IPS-NIHi7 (cell line): ENCODE measurements at regions not wholly inside any gene's neighbourhood (a gene's known extent, or its start where the extent isn't known, plus 50 kb on each side); places are given as distances from the start of the nearest gene placed in this dataset.
A peak's percentile ranks its signal among the peaks of the same experiment; 100 is the strongest.

Experiments used
- DNase-seq: peaks from one replicate; pipeline ENCODE4 v3.0.0; 2012; ENCODE audit warnings: mixed read lengths; ENCODE audit errors: extremely low spot score

GRCh38 chr6:14031516-14031915 lies 86.1 kb upstream of the CD83 start:
- DNase-seq, result no peak

GRCh38 chr6:14035071-14035847 lies 82.3 kb upstream of the CD83 start:
- DNase-seq, result peak; percentile 70

DNA sequence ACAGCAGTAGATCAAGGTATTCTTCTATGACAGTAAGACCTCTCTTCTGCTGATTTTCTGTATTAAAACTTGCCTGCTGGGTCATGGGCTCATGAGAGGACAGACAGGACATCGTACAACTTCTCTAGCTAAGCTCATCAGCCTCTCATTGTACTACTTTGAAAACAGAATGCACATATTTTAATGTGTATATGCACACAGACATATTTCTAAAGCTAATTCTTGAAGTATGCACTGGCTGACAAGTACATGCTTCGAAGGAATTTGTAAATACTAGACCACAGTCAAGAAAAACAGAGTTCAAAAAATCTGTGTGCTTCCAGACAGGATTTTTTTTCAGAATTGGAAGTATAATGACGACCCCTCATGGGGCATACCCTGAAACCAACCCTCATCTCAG lies 81.7 kb upstream of the CD83 start:
- DNase-seq, result no peak

GRCh38 chr6:14036911-14037310 lies 80.7 kb upstream of the CD83 start:
- DNase-seq, result no peak

DNA sequence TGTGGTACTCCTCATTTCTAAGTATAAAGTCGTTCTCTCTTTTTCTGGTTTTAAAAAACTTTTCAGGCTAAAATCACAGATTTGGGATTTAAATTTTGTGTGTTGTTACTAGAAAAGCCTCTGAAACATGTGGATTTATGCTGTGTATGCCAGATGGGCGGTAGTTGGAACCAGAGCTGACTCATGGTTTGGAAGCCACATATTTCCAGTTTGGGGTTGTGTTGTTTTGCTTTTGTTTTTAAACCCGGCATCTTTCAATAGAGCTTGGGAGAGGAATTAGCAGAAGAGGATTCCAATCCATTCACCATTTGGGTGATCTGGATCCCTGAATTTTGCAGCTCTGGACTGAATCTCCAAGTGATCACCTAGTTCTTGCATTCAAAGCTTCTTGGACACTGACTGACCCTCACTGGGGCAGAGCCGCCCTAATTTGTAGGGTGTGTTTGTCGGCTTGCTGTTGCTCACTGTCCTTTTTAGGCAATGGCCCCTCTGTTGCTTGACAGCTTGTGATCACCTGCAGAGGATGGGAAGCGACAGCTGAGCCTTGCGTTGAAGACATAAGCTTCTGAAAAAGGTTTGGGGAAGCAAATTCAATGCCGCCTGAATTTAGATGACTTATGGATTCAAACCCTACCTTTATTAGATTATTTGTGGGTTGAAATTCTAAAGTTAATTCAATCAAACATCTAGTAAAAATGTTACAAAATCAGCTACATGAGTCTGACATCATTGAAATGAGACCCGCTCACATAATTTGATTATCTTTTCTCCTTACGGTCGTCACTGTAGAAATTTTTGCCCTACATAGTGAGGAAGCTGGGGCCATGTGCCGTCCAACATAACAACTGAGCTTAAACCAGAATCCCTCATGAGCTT lies 79.9 kb upstream of the CD83 start:
- DNase-seq, result no peak

DNA sequence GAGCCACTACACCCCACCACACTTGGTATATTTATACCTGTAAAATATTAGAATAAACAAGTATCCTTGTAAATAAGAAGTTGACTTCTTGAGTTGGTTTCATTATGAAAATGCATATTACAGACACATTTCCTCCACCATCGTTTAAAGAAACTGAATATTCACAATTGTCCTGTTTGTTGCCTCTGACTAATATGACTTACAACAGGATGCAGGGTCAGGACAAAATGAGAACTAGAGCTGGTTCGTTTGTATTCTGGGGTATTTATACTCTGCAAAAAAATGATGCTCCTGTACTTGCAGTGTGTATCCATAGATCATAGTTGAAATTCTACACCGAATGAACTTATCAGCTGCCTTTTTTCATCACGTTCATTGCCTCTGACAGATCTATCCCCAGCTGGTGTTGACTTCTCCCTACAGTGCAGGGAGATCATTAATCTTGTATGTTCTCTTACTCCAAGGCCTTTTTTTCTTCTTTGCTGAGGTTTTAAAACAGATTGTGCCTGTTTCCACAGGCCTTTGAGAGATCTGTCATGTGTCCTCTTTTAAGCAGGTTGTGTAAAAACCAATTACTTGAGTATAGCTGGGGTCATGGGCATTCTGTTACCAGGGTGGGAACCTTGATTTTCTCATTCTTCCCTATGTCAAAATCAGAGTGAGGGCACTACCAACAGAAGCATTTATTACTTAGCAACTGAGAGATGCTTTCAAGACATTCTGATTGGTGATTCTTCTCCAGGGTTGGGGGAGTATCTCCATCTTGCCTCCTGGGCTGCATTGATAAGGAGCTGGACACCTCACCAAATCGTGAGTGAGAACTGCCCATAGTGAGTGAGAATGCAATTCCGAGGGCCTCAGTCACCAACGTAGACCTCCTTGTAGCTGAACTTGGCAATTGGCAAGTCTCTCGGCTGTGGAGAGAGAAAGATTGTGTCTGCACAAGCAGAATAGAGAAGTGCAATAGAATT lies 78.8 kb upstream of the CD83 start:
- no peak for DNase-seq

DNA sequence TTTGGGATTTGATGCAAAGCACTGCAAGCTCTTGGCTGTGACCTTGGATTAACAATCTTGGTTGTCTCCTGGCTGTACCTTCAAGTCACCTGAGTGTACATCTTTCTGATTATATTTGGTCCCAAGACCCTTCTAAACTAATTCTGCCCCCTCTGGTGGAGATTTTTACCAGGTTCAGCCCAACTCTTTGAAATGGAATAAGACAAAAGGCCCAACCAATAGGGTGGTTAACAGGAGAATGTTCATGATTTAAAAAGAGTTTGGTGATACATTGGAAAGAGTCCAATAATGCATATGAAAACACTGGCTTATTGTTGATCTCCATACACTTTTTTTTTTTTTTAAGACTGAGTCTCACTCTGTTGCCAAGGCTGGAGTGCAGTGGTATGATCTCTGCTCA lies 77.5 kb upstream of the CD83 start:
- DNase-seq, result no peak

GRCh38 chr6:14046476-14047068 lies 71.0 kb upstream of the CD83 start:
- DNase-seq, result peak; percentile 84

GRCh38 chr6:14047151-14047740 lies 70.3 kb upstream of the CD83 start:
- DNase-seq, result no peak

DNA sequence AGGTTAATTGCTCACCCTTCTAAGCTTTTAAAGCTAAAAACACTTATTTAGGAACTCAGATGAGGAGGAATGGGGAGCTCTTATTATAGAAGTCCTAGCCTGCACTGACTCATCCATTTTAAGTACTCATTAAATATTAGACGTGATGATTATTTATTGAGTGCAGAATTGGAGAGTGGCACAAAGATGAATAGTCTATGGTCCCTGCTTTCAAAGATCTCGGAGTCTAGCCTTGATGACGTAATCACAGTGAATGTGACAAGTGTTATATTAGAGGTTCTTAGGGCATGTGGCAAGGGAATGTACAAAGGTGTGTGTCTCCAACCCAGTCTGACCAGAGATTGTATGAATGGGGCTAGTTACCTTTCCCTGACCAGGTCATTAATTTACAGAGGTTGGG lies 68.7 kb upstream of the CD83 start:
- no peak for DNase-seq

DNA sequence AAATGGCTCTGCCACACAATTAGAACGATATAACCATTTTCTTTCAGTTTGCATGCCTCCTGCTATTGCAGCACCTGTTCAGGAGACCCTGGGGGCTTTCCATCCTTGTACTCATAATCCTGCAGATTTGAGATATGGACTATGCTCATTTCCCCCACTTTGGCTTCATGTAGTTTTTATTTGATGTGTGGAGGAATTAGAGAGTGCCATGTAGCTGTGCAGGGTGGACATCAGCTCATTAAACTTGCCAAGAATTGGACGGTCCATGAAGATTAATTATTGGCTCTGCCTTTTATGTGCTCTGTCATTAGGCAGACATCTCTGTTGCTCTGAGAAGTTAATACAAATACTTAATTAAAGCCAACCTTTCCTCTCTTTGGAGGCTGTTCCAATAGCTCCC lies 66.2 kb upstream of the CD83 start:
- no peak for DNase-seq

- no peak for DNase-seq
These were observed 63.8 kb upstream of the CD83 start for GRCh38 chr6:14053811-14054210.

GRCh38 chr6:14055541-14055940 lies 62.0 kb upstream of the CD83 start:
- no peak for DNase-seq

DNA sequence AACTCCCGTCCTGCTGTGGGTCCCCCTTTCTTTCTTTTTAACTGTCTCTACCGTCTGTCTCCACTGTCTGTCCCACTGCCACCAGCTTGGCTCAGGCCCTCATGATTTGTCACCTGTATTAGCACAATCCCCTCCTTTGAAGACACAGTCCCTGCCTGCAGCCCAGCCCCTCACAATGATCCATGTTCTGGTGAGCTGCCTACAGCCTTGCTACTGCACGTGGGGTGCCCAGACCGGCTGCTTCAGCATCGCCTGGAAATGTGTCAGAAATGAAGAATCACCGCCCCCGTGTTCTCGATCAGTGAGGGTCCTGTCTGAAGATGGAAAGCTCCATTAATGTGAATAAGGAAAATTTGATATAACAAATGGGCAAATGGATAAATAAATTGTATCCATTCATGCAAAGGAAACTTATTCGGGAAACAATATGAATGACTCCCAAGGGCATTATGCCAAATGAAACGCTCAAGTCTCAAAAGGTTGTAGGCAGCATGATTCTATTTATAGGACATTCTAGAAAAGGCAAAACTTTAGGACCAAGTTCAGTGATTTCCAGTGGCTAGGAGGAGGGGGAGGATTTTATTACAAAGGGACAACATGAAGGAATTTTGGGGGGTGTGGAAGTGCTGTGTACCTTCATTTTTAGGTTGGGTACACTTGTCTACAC lies 59.4 kb upstream of the CD83 start:
- DNase-seq, result no peak

- no peak for DNase-seq
These were observed 58.8 kb upstream of the CD83 start for GRCh38 chr6:14058735-14059134.

GRCh38 chr6:14059791-14060436 lies 57.7 kb upstream of the CD83 start:
- DNase-seq, result no peak

DNA sequence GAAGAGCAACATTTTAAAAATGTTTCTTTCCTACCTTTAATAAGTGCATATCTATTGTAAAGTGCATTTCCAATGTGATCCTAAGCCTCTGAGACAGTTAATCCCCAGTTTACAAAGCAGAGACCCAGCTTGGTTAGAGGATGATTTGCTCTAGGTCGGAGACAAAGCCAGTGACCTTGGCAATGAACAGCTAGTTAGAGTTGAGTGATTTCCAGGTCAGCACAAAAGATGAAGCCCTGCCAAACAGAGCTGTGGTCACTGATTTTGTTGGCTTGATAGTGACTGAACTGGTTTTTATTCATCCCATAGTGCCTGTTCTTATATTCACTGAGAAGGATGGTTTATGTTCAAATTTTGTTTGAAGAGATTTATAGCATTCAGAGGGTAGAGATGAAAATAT lies 56.6 kb upstream of the CD83 start:
- DNase-seq, result no peak

DNA sequence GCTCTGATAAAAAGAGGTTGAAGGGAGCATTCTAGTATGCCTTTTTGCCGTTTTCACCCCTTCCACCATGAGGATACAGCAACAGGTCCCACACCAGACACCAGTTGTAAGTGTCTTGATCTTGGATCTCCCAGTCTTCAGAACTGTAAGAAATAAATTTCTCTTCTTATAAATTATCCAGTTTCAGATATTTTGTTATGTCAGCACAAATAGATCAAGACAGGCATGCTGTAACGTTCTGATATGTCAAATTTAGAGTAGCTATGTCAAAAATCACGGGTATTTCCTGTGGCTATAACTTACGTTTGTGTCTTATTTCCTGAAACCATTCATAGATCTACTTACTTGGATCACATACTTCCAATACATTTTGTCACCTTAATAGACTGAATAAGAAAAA lies 55.9 kb upstream of the CD83 start:
- no peak for DNase-seq

- DNase-seq, result no peak
These were observed 55.1 kb upstream of the CD83 start for GRCh38 chr6:14062345-14063029.
